Colonic mucosa (tissue), 4 donors: ENCODE measurements at regions not wholly inside any gene's neighbourhood (a gene's known extent, or its start where the extent isn't known, plus 50 kb on each side); places are given as distances from the start of the nearest gene placed in this dataset.

Experiments
- DNase-seq: peaks from one replicate; pipeline ENCODE4 v3.0.0-alpha.2; 2020
- H3K27ac ChIP-seq: fragments of 200-600 bp; one replicate; pipeline ENCODE4 v1.8.0; 2021
- H3K27me3 ChIP-seq: fragments of 200-600 bp; one replicate; pipeline ENCODE4 v1.8.0; 2021
- H3K36me3 ChIP-seq: fragments of 200-600 bp; one replicate; pipeline ENCODE4 v1.8.0; 2021
- H3K4me1 ChIP-seq: fragments of 200-600 bp; one replicate; pipeline ENCODE4 v1.8.0; 2021; ENCODE audit warnings: mild to moderate bottlenecking
- H3K4me3 ChIP-seq: fragments of 200-600 bp; one replicate; pipeline ENCODE4 v1.8.0; 2021
- H3K9ac ChIP-seq, 2 donors: one replicate each; pipeline ENCODE4 v1.7.0; 2013; ENCODE audit warnings: control low read depth in 2 of 2, low read depth in 2 of 2, low read length in 2 of 2
- H3K9me3 ChIP-seq: fragments of 200-600 bp; one replicate; pipeline ENCODE4 v1.8.0; 2021
- intact Hi-C: fragments of 100-400 bp; cut with DNase I; formaldehyde crosslinking; loops from one replicate; pipeline ENCODE4 v1.14.1; 2022
- TF ChIP-seq, protein P1 (sequence below): fragments of 200-600 bp; IDR thresholded peaks from one replicate; pipeline ENCODE4 v1.8.0; 2022; ENCODE audit warnings: antibody characterized with exemption, mild to moderate bottlenecking
- donor health status: healthy.
- donor health status: DM: no; HTN: no; CAD: no.
- donor health status: DM: no; HTN: no; CAD: no.

- H3K27me3 ChIP-seq = no peaks in the 10 kb centered on the region
- TF ChIP-seq, protein P1, sequence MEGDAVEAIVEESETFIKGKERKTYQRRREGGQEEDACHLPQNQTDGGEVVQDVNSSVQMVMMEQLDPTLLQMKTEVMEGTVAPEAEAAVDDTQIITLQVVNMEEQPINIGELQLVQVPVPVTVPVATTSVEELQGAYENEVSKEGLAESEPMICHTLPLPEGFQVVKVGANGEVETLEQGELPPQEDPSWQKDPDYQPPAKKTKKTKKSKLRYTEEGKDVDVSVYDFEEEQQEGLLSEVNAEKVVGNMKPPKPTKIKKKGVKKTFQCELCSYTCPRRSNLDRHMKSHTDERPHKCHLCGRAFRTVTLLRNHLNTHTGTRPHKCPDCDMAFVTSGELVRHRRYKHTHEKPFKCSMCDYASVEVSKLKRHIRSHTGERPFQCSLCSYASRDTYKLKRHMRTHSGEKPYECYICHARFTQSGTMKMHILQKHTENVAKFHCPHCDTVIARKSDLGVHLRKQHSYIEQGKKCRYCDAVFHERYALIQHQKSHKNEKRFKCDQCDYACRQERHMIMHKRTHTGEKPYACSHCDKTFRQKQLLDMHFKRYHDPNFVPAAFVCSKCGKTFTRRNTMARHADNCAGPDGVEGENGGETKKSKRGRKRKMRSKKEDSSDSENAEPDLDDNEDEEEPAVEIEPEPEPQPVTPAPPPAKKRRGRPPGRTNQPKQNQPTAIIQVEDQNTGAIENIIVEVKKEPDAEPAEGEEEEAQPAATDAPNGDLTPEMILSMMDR = no peak
- no peak overlapping the region for H3K9ac ChIP-seq
- intact Hi-C loops = no loop called here
- no peak for DNase-seq
- H3K4me3 ChIP-seq = no peak overlapping the region
- no peaks in the 10 kb centered on the region for H3K36me3 ChIP-seq
- H3K9me3 ChIP-seq = no peaks in the 10 kb centered on the region
- H3K27ac ChIP-seq = no peak overlapping the region
- H3K4me1 ChIP-seq = no peaks in the 10 kb centered on the region
Measured at GRCh38 chr12:54773593-54773992, 80.7 kb upstream of the MUCL1 start.

- intact Hi-C loops = no loop called here
- TF ChIP-seq, protein P1 = no peak
- Histone ChIP-seq H3K9me3 (no peaks in the 10 kb centered on the region), H3K4me3 (no peak overlapping the region), H3K9ac (no peak overlapping the region), H3K4me1 (no peaks in the 10 kb centered on the region), H3K27ac (no peak overlapping the region), H3K27me3 (no peaks in the 10 kb centered on the region), H3K36me3 (no peaks in the 10 kb centered on the region)
- no peak for DNase-seq
Measured at GRCh38 chr12:54765652-54766051, 88.7 kb upstream of the MUCL1 start.

GRCh38 chr12:54762390-54762789 is 91.9 kb upstream of the MUCL1 start:
- no peak for DNase-seq
- Histone ChIP-seq H3K4me1 (no peaks in the 10 kb centered on the region), H3K9me3 (no peaks in the 10 kb centered on the region), H3K27ac (no peak overlapping the region), H3K27me3 (no peaks in the 10 kb centered on the region), H3K9ac (no peak overlapping the region), H3K36me3 (no peaks in the 10 kb centered on the region), H3K4me3 (no peak overlapping the region)
- TF ChIP-seq, protein P1 = no peak
- intact Hi-C loops = loop anchor here (5.0 kb wide), 1 partner anchor 195 kb away; no protein-coding TSS in a partner anchor

- no peaks in the 10 kb centered on the region for H3K27me3 ChIP-seq
- no peaks in the 10 kb centered on the region for H3K36me3 ChIP-seq
- no peak overlapping the region for H3K4me3 ChIP-seq
- H3K9ac ChIP-seq = no peak overlapping the region
- intact Hi-C loops = loop anchor here (5.0 kb wide), 1 partner anchor 198 kb away; no protein-coding TSS in a partner anchor
- no peak for DNase-seq
- no peaks in the 10 kb centered on the region for H3K9me3 ChIP-seq
- H3K4me1 ChIP-seq = no peaks in the 10 kb centered on the region
- H3K27ac ChIP-seq = no peak overlapping the region
- TF ChIP-seq, protein P1 = no peak
Measured at GRCh38 chr12:54759751-54760150, 94.6 kb upstream of the MUCL1 start.

DNA sequence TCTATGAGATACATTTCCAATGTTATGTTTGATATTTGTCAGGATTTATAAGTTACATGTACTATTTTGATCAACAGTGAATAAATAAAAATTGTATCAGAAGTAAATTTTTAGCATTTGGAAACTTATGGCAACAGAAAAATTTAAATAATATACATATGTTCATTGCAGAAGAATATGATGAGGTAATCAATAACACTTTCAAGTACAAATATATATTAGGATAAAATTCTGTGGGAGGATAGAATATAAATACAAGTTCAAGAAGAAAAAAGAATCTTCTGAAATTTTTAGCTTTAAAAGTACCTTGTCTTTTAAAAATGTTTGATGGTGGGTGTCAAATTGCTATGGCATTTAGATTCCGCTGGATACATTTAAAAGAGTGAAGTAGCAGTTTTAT is 102.8 kb upstream of the MUCL1 start:
- no peaks in the 10 kb centered on the region for H3K36me3 ChIP-seq
- intact Hi-C loops = no loop called here

More for the DNA sequence above, 102.8 kb upstream of the MUCL1 start:
- Histone ChIP-seq H3K27me3 (no peaks in the 10 kb centered on the region), H3K27ac (no peak overlapping the region), H3K9me3 (no peaks in the 10 kb centered on the region), H3K4me1 (no peaks in the 10 kb centered on the region), H3K4me3 (no peak overlapping the region), H3K9ac (no peak overlapping the region)
- no peak for DNase-seq
- TF ChIP-seq, protein P1 = no peak
